ENCODE measurements at regions not wholly inside any gene's neighbourhood (a gene's known extent, or its start where the extent isn't known, plus 50 kb on each side); places are given as distances from the start of the nearest gene placed in this dataset.
A peak's percentile ranks its signal among the peaks of the same experiment; 100 is the strongest.

- no peak for DNase-seq
These were observed 395.7 kb upstream of the MAP3K7 start for GRCh38 chr6:90982581-90982980.

- DNase-seq = no peak
These were observed 395.2 kb upstream of the MAP3K7 start for GRCh38 chr6:90982051-90982450.

GRCh38 chr6:90978046-90978445, 391.2 kb upstream of the MAP3K7 start:
- no peak for DNase-seq

- DNase-seq = no peak
These were observed 390.6 kb upstream of the MAP3K7 start for GRCh38 chr6:90977513-90977912.

GRCh38 chr6:90976341-90976740, 389.5 kb upstream of the MAP3K7 start:
- no peak for DNase-seq

- no peak for DNase-seq
These were observed 388.9 kb upstream of the MAP3K7 start for GRCh38 chr6:90975741-90976140.

GRCh38 chr6:90973188-90973587, 386.3 kb upstream of the MAP3K7 start:
- DNase-seq = no peak

GRCh38 chr6:90970672-90971071, 383.8 kb upstream of the MAP3K7 start:
- no peak for DNase-seq

GRCh38 chr6:90967471-90967870, 380.6 kb upstream of the MAP3K7 start:
- no peak for DNase-seq

GRCh38 chr6:90960324-90960723, 373.5 kb upstream of the MAP3K7 start:
- DNase-seq = no peak

- DNase-seq = no peak
These were observed 368.4 kb upstream of the MAP3K7 start for GRCh38 chr6:90955246-90955645.

GRCh38 chr6:90953405-90954161, 366.7 kb upstream of the MAP3K7 start:
- no peak for DNase-seq

- no peak for DNase-seq
These were observed 365.3 kb upstream of the MAP3K7 start for GRCh38 chr6:90952176-90952575.

GRCh38 chr6:90948540-90948939, 361.7 kb upstream of the MAP3K7 start:
- DNase-seq = no peak

GRCh38 chr6:90947184-90948064, 360.6 kb upstream of the MAP3K7 start:
- DNase-seq = no peak

GRCh38 chr6:90941885-90942284, 355.0 kb upstream of the MAP3K7 start:
- no peak for DNase-seq

GRCh38 chr6:90940812-90941481, 354.1 kb upstream of the MAP3K7 start:
- peak; percentile 16 to 34 for DNase-seq

GRCh38 chr6:90939906-90940305, 353.0 kb upstream of the MAP3K7 start:
- no peak for DNase-seq

GRCh38 chr6:90938122-90938521, 351.2 kb upstream of the MAP3K7 start:
- DNase-seq = no peak

- no peak for DNase-seq
These were observed 349.4 kb upstream of the MAP3K7 start for GRCh38 chr6:90936286-90936685.

GRCh38 chr6:90934966-90935365, 348.1 kb upstream of the MAP3K7 start:
- no peak for DNase-seq

GRCh38 chr6:90934081-90934480, 347.2 kb upstream of the MAP3K7 start:
- DNase-seq = no peak

- no peak for DNase-seq
These were observed 345.5 kb upstream of the MAP3K7 start for GRCh38 chr6:90932351-90932750.

- DNase-seq = no peak
These were observed 341.2 kb upstream of the MAP3K7 start for GRCh38 chr6:90928051-90928450.

Data from NCI-H187 (cell line).